ENCODE measurements at regions not wholly inside any gene's neighbourhood (a gene's known extent, or its start where the extent isn't known, plus 50 kb on each side); places are given as distances from the start of the nearest gene placed in this dataset.

GRCh38 chr1:219806020-219806419 lies 122.3 kb downstream of the SLC30A10 start:
- TF ChIP-seq CTCF (conservative IDR thresholded peaks at IDR 0.05; ENCODE audit: low read depth, low read length) (no peak), USF2 (IDR thresholded peaks at IDR 0.05; ENCODE audit: low read depth, low read length) (no peak), CEBPB (IDR thresholded peaks at IDR 0.05; ENCODE audit: low read depth, low read length) (no peak), MXI1 (IDR thresholded peaks at IDR 0.05; ENCODE audit: borderline replicate concordance, low read depth, low read length) (no peak), POLR2A (IDR thresholded peaks at IDR 0.05; ENCODE audit: low read depth, low read length) (no peak), MAFK (IDR thresholded peaks at IDR 0.05; ENCODE audit: low read depth, low read length) (no peak), RAD21 (IDR thresholded peaks at IDR 0.05; ENCODE audit: low read length) (no peak), RFX5 (IDR thresholded peaks at IDR 0.05; ENCODE audit: low read depth, low read length) (no peak), NFE2L2 (IDR thresholded peaks at IDR 0.05; ENCODE audit: low read depth, low read length) (no peak), RCOR1 (IDR thresholded peaks at IDR 0.05; ENCODE audit: insufficient replicate concordance, low read length) (no peak), BHLHE40 (IDR thresholded peaks at IDR 0.05; ENCODE audit: low read depth, low read length) (no peak), MAZ (IDR thresholded peaks at IDR 0.05; ENCODE audit: borderline replicate concordance, low read depth, low read length) (no peak)
